Activated B cell treated with CpG ODN at 0.5 μM for 24 hours (primary cell): ENCODE measurements at regions not wholly inside any gene's neighbourhood (a gene's known extent, or its start where the extent isn't known, plus 50 kb on each side); places are given as distances from the start of the nearest gene placed in this dataset.

Experiments
- ATAC-seq: fragments of 200-7000 bp; cut with Tn5 transposase; one replicate; pipeline ENCODE4 v1.10.0; 2021; ENCODE audit warnings: low read depth, mild to moderate bottlenecking, moderate library complexity
- CTCF ChIA-PET: fragments of 350-600 bp; sonication (Branson Sonifier 250); formaldehyde crosslinking; loops from one replicate; lab custom pipeline; 2021; ENCODE audit warnings: antibody characterized with exemption; lab: Charles Lee
- POLR2A ChIA-PET: fragments of 350-600 bp; sonication (Branson Sonifier 250); formaldehyde crosslinking; loops from one replicate; lab custom pipeline; 2021; ENCODE audit warnings: antibody characterized with exemption; lab: Charles Lee
- DNase-seq: peaks from one replicate; pipeline ENCODE4 v3.0.0; 2022
- H3K27ac Mint-ChIP-seq: one replicate; pipeline ENCODE4 v1.8.0; 2020; ENCODE audit warnings: mixed read lengths
- H3K27me3 Mint-ChIP-seq: one replicate; pipeline ENCODE4 v1.8.0; 2021; ENCODE audit warnings: mixed read lengths
- H3K36me3 Mint-ChIP-seq: one replicate; pipeline ENCODE4 v1.8.0; 2021; ENCODE audit warnings: low read depth, mixed read lengths
- H3K4me1 Mint-ChIP-seq: one replicate; pipeline ENCODE4 v1.8.0; 2021; ENCODE audit warnings: mixed read lengths
- H3K4me3 Mint-ChIP-seq: one replicate; pipeline ENCODE4 v1.8.0; 2020; ENCODE audit warnings: mild to moderate bottlenecking, mixed read lengths
- H3K9me3 Mint-ChIP-seq: one replicate; pipeline ENCODE4 v1.8.0; 2020; ENCODE audit warnings: mixed read lengths
- intact Hi-C: fragments of 100-400 bp; cut with micrococcal nuclease; formaldehyde crosslinking; loops from one replicate; pipeline ENCODE4 v1.15.1; 2024
- TF ChIP-seq, protein P1 (sequence below): fragments of 200-600 bp; IDR thresholded peaks from one replicate; pipeline ENCODE4 v1.8.0; 2022; ENCODE audit warnings: antibody characterized with exemption, mild to moderate bottlenecking

DNA sequence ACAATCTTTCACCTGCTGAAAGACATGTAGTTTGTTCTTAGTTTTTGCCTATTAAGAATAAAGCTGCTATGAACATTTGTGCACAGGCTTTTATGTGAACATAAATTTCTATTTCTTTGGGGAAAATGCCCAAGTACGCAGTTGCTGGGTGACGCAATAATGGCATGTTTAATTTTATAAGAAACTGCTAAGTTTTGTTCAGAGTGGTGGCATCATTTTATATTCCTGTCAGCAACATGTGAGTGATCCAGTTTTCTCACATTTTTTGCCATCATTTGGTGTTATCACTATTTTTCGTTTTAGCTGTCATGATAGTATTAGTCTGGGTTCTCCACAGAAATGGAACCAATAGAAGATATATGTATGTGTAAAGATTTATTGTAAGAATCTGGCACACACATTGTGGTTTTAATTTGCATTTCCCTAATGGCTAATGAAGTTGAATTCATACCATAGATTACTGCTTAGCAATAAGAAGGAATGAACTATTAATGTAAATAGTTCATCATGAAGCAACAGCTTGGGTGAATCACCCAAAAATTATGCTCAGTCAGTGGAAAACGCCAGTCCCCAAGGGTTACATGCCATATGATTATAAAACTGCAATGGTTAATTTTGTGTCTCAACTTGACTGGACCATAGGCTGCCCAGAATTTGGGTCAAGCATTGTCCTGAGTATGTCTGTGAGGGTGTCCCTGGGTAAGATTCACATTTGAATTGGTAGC, 358.6 kb downstream of the MSX2 start:
- Mint-ChIP-seq H3K4me3 (no peak overlapping the region), H3K9me3 (peaks cover 2% of the 10 kb centered on the region), H3K4me1 (no peaks in the 10 kb centered on the region), H3K27ac (no peak overlapping the region), H3K27me3 (no peaks in the 10 kb centered on the region), H3K36me3 (no peaks in the 10 kb centered on the region)
- no peak for DNase-seq
- intact Hi-C loops: no loop called here
- ChIA-PET POLR2A (no interaction called here), CTCF (no interaction called here)
- no peak for ATAC-seq
- TF ChIP-seq, protein P1, sequence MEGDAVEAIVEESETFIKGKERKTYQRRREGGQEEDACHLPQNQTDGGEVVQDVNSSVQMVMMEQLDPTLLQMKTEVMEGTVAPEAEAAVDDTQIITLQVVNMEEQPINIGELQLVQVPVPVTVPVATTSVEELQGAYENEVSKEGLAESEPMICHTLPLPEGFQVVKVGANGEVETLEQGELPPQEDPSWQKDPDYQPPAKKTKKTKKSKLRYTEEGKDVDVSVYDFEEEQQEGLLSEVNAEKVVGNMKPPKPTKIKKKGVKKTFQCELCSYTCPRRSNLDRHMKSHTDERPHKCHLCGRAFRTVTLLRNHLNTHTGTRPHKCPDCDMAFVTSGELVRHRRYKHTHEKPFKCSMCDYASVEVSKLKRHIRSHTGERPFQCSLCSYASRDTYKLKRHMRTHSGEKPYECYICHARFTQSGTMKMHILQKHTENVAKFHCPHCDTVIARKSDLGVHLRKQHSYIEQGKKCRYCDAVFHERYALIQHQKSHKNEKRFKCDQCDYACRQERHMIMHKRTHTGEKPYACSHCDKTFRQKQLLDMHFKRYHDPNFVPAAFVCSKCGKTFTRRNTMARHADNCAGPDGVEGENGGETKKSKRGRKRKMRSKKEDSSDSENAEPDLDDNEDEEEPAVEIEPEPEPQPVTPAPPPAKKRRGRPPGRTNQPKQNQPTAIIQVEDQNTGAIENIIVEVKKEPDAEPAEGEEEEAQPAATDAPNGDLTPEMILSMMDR: no peak

DNA sequence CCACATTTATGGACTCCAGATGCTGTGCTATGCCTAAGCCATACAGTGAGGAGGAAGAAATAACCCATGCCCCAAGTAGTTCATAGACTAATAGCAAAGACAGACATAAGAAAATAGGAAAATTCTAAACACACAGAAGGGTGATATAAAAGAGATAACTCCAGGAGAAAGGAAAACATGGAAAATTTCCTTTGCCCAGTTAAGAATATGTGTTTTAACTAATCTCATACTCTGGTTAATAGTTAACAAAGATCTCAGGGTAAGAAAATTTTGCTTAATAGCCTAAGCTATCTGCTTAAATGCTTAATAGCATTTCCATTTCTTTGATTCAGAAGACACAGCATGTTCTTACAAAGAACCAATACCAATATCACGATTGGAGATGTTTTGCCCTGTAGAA, 358.0 kb downstream of the MSX2 start:
- no peak for ATAC-seq
- no peak for DNase-seq
- Mint-ChIP-seq H3K27me3 (no peaks in the 10 kb centered on the region), H3K36me3 (no peaks in the 10 kb centered on the region), H3K27ac (no peak overlapping the region), H3K4me1 (no peaks in the 10 kb centered on the region), H3K9me3 (no peaks in the 10 kb centered on the region), H3K4me3 (no peak overlapping the region)
- intact Hi-C loops: no loop called here
- ChIA-PET POLR2A (no interaction called here), CTCF (no interaction called here)
- TF ChIP-seq, protein P1: no peak

DNA sequence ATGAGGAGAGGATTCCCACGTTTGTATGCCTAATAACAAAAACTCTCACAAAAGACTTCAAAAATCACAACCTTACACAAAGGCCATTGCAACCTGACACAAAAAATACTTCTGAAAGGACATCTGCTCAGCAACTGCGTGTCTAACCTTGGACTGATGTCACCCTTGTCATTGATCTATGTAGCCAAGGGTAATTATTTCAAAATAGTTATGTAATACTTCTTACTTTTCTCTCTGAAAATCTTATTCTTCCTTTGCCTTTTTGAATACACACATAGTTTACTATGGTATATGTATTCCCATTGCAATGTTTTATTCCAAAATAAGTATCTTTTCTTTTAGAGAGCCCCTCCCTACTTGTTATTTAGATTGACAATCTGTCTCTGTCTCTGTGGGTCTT, 355.3 kb downstream of the MSX2 start:
- Mint-ChIP-seq H3K4me3 (no peak overlapping the region), H3K4me1 (no peaks in the 10 kb centered on the region), H3K36me3 (no peaks in the 10 kb centered on the region), H3K27me3 (no peaks in the 10 kb centered on the region), H3K27ac (no peak overlapping the region), H3K9me3 (no peaks in the 10 kb centered on the region)
- CTCF ChIA-PET: no interaction called here
- POLR2A ChIA-PET: no interaction called here
- intact Hi-C loops: no loop called here
- ATAC-seq (no peak), DNase-seq (no peak)
- TF ChIP-seq, protein P1: no peak

DNA sequence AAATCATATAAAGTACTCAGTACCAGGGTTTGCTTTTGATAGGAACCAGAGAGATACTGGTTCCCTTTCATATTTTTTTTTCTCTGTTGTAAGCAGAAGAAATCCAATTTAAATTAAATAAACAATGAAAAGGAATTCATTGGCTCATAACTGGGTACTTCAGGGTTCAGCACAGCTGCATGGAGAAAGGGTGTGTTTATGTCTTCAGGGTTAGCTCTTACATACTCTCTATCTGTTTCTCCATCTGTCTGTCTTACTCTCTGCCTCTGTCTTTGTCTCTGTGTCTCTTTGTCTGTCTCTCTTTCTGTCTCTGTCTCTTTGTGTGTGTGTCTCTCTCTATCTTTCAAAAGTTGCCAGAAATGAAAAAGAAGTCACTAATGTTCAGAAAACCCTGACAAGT, 345.9 kb downstream of the MSX2 start:
- no peak overlapping the region for H3K4me3 Mint-ChIP-seq
- intact Hi-C loops: no loop called here
- ChIA-PET CTCF (no interaction called here), POLR2A (no interaction called here)
- TF ChIP-seq, protein P1: no peak
- ATAC-seq: no peak
- no peaks in the 10 kb centered on the region for H3K9me3 Mint-ChIP-seq
- H3K4me1 Mint-ChIP-seq: no peaks in the 10 kb centered on the region
- DNase-seq: no peak
- H3K27ac Mint-ChIP-seq: no peak overlapping the region
- no peaks in the 10 kb centered on the region for H3K27me3 Mint-ChIP-seq
- H3K36me3 Mint-ChIP-seq: no peaks in the 10 kb centered on the region

DNA sequence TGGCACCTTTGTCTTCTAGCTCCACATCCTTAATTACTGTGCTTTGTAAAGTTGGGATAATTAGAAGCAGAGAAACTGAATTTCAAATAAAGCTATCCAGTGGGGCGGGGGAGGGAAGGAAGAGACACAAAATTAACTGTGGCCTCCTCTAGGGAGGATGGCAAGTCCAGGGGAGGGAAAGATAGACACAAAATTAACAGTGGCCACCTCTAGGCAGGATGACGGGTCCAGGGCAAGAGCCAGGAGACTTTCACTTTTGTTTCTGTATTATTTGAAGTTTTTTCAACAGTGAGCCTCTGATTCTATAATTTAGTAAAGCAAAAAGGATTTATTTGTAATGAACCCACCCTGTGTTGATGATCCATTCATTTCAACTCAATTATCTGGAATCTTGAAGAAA, 335.9 kb downstream of the MSX2 start:
- peaks cover 4% of the 10 kb centered on the region for H3K27me3 Mint-ChIP-seq
- ChIA-PET CTCF (no interaction called here), POLR2A (no interaction called here)
- intact Hi-C loops: no loop called here
- H3K27ac Mint-ChIP-seq: no peak overlapping the region
- no peaks in the 10 kb centered on the region for H3K36me3 Mint-ChIP-seq
- H3K4me1 Mint-ChIP-seq: peaks cover 5% of the 10 kb centered on the region
- no peaks in the 10 kb centered on the region for H3K9me3 Mint-ChIP-seq
- TF ChIP-seq, protein P1: no peak
- ATAC-seq: no peak
- no peak for DNase-seq
- H3K4me3 Mint-ChIP-seq: no peak overlapping the region
